GM12878 (cell line): ENCODE measurements at regions not wholly inside any gene's neighbourhood (a gene's known extent, or its start where the extent isn't known, plus 50 kb on each side); places are given as distances from the start of the nearest gene placed in this dataset.

ENCODE experiments used
- ATAC-seq: fragments of 200-7000 bp; cut with Tn5 transposase; 3 replicates; pipeline ENCODE4 v1.9.1; 2020; ENCODE audit warnings: mild to moderate bottlenecking, moderate library complexity
- BruUV-seq: library from RNA; stranded (reverse); fragments of 400-500 nt; replicated peaks from 2 replicates; lab custom pipeline; 2021; lab: Mats Ljungman, UMichigan
- CTCF ChIA-PET: fragments of 300-600 bp; sonication (Branson Sonifier 250); formaldehyde crosslinking; extraction: SDS; loops from one replicate; lab custom pipeline; 2021; ENCODE audit warnings: inconsistent platforms; lab: Yijun Ruan, JAX
- POLR2A ChIA-PET: fragments of 350-600 bp; formaldehyde crosslinking; extraction: SDS; loops from one replicate; lab custom pipeline; 2021; ENCODE audit warnings: inconsistent platforms; lab: Charles Lee
- RAD21 ChIA-PET: fragments of 300-600 bp; sonication (Branson Sonifier 250); formaldehyde crosslinking; loops from one replicate; lab custom pipeline; 2023; ENCODE audit warnings: antibody characterized with exemption; ENCODE audit not compliant: unreplicated experiment; lab: Charles Lee
- SMC1A ChIA-PET: fragments of 300-600 bp; sonication (Branson Sonifier 250); formaldehyde crosslinking; loops from one replicate; lab custom pipeline; 2023; ENCODE audit not compliant: unreplicated experiment, uncharacterized antibody; lab: Charles Lee
- DNase-seq: peaks from one replicate; pipeline ENCODE4 v3.0.0-alpha.2; 2011; ENCODE audit warnings: low read depth, low spot score
- FAIRE-seq: peaks from 3 replicates; lab custom pipeline; 2011; peaks lifted over from hg19 to GRCh38; lab: Jason Lieb, UNC
- H2AFZ ChIP-seq: 2 replicates; pipeline ENCODE4 v1.6.0; 2011; ENCODE audit warnings: low read depth, low read length, control low read depth; ENCODE audit not compliant: control insufficient read depth
- H3K27ac ChIP-seq: 2 replicates; pipeline ENCODE4 v1.5.1; 2011; ENCODE audit warnings: control low read depth; ENCODE audit not compliant: control insufficient read depth, insufficient read depth
- H3K27me3 ChIP-seq, 2 experiments: replicated peaks in 1 of 2; 2 replicates each; pipeline versions ENCODE4 v1.6.0 to v1.6.1; 2011; ENCODE audit warnings: low read length in 1 of 2; ENCODE audit not compliant: control insufficient read depth in 2 of 2, insufficient read depth in 2 of 2
- H3K36me3 ChIP-seq, 2 experiments: 2 replicates each; pipeline ENCODE4 v1.5.1; 2011; ENCODE audit warnings: low read length in 1 of 2; ENCODE audit not compliant: control insufficient read depth in 2 of 2, insufficient read depth in 2 of 2
- H3K4me1 ChIP-seq: 2 replicates; pipeline ENCODE4 v1.6.1; 2011; ENCODE audit warnings: mild to moderate bottlenecking, low read length, moderate library complexity, mixed read lengths; ENCODE audit not compliant: control insufficient read depth, insufficient read depth
- H3K4me2 ChIP-seq: 2 replicates; pipeline ENCODE4 v1.6.0; 2011; ENCODE audit warnings: control low read depth; ENCODE audit not compliant: control insufficient read depth, insufficient read depth
- H3K4me3 ChIP-seq: fragments of 200-600 bp; sonication (generic); 2 replicates; pipeline ENCODE4 v1.5.1; 2016
- H3K79me2 ChIP-seq: 2 replicates; pipeline ENCODE4 v1.6.0; 2011; ENCODE audit warnings: low read length; ENCODE audit not compliant: control insufficient read depth, insufficient read depth
- H3K9ac ChIP-seq: 2 replicates; pipeline ENCODE4 v1.8.0; 2011; ENCODE audit warnings: low read length, control low read depth, mixed read lengths; ENCODE audit not compliant: control insufficient read depth, insufficient read depth
- H3K9me3 ChIP-seq: replicated peaks from 3 replicates; pipeline ENCODE4 v1.5.1; 2011; ENCODE audit warnings: mild to moderate bottlenecking, low read length; ENCODE audit not compliant: control insufficient read depth, insufficient read depth
- H4K20me1 ChIP-seq: 2 replicates; pipeline ENCODE4 v1.6.0; 2011; ENCODE audit not compliant: control insufficient read depth, insufficient read depth
- ASH2L ChIP-seq: fragments of 300-600, 200-600 bp; sonication (generic); IDR thresholded peaks from 2 replicates; pipeline ENCODE4 v1.6.1; 2017; ENCODE audit warnings: low read depth, mild to moderate bottlenecking, borderline replicate concordance
- GABPA ChIP-seq: IDR thresholded peaks from 2 replicates; pipeline ENCODE4 v1.6.1; 2014; ENCODE audit warnings: antibody characterized with exemption, low read depth, mild to moderate bottlenecking, inconsistent platforms
- ZBTB40 ChIP-seq: fragments of 450-650 bp; IDR thresholded peaks from 2 replicates; pipeline ENCODE4 v1.6.1; 2016; ENCODE audit warnings: mild to moderate bottlenecking, moderate library complexity, borderline replicate concordance
- ZNF622 ChIP-seq: fragments of 450-650 bp; IDR thresholded peaks from 2 replicates; pipeline ENCODE4 v1.6.1; 2017; ENCODE audit warnings: mild to moderate bottlenecking, inconsistent platforms
- WGBS: methylation state at CpG from one replicate; pipeline ENCODE4 v1.1.6; 2016; ENCODE audit warnings: low lambda C conversion rate; ENCODE audit not compliant: insufficient replicate concordance, insufficient coverage; ENCODE audit errors: missing lambda C conversion rate; 5-methylcytosine and 5-hydroxymethylcytosine counted together
- in situ Hi-C: fragments of 300-500 bp; cut with MboI; formaldehyde crosslinking; loops from 9 replicates; pipeline ENCODE4 v1.14.3; 2018; ENCODE audit warnings: mixed read lengths
- intact Hi-C: fragments of 100-400 bp; cut with micrococcal nuclease; formaldehyde crosslinking; loops from one replicate; pipeline ENCODE4 v1.14.2; 2022; ENCODE audit not compliant: unreplicated experiment

- BruUV-seq: no TSS peak
- ATAC-seq: peak; percentile 27; the same call in 1 of the 3 replicates
- Histone ChIP-seq H3K27ac (no peak overlapping the region), H3K36me3 (no peaks in the 10 kb centered on the region), H4K20me1 (no peaks in the 10 kb centered on the region), H3K27me3 (no peaks in the 10 kb centered on the region; a peak in 1 of 4 replicates), H3K4me3 (no peak overlapping the region), H3K4me2 (no peak overlapping the region), H3K4me1 (no peaks in the 10 kb centered on the region), H2AFZ (no peak overlapping the region), H3K79me2 (no peaks in the 10 kb centered on the region), H3K9ac (no peak overlapping the region), H3K9me3 (no peaks in the 10 kb centered on the region; the same call in 2 of the 3 replicates)
- FAIRE-seq: no peak
- ChIA-PET SMC1A (no interaction called here), RAD21 (interaction anchor here (0.7 kb wide), 1 partner anchor 535 kb away, joined by 3 read pairs; no protein-coding TSS in a partner anchor), POLR2A (interaction anchor here (0.5 kb wide), 1 partner anchor 54 kb away, joined by 4 read pairs; no protein-coding TSS in a partner anchor), CTCF (no interaction called here)
- DNase-seq: no peak
- 52% methylated on average over 6 of the region's 6 CpGs for WGBS
- intact Hi-C loops (no loop called here), in situ Hi-C loops (no loop called here)
- no peak for TF ChIP-seq ASH2L
- peak; percentile 36; the same call in 1 of the 2 replicates for TF ChIP-seq GABPA
- TF ChIP-seq ZBTB40: peak; percentile 34; the same call in 1 of the 2 replicates
- TF ChIP-seq ZNF622: no peak
Observed at GRCh38 chr1:167152192-167152876, 58.5 kb downstream of the STYXL2 start.
